ENCODE measurements at regions not wholly inside any gene's neighbourhood (a gene's known extent, or its start where the extent isn't known, plus 50 kb on each side); places are given as distances from the start of the nearest gene placed in this dataset.

DNA sequence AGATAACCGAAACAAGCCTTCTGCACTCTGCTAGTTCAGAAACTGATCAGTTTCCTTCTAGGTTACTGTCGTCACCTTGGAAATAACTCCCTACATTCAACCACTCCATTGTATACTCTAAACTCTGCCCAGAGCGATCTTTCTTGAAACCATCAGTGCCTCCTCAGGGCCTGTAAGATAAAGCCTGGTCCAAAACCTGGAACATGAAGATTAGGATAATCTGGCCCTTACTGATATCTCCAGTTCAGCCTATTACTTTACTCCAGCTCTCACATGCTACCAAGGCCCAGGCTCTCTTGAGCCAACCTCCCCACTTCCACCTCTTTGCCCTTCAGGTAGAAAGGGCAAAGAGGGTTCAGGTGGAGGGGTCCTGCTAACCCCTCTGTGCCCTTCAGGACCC is 125.3 kb upstream of the RXFP2 start (continued):
- TF ChIP-seq, protein P1, sequence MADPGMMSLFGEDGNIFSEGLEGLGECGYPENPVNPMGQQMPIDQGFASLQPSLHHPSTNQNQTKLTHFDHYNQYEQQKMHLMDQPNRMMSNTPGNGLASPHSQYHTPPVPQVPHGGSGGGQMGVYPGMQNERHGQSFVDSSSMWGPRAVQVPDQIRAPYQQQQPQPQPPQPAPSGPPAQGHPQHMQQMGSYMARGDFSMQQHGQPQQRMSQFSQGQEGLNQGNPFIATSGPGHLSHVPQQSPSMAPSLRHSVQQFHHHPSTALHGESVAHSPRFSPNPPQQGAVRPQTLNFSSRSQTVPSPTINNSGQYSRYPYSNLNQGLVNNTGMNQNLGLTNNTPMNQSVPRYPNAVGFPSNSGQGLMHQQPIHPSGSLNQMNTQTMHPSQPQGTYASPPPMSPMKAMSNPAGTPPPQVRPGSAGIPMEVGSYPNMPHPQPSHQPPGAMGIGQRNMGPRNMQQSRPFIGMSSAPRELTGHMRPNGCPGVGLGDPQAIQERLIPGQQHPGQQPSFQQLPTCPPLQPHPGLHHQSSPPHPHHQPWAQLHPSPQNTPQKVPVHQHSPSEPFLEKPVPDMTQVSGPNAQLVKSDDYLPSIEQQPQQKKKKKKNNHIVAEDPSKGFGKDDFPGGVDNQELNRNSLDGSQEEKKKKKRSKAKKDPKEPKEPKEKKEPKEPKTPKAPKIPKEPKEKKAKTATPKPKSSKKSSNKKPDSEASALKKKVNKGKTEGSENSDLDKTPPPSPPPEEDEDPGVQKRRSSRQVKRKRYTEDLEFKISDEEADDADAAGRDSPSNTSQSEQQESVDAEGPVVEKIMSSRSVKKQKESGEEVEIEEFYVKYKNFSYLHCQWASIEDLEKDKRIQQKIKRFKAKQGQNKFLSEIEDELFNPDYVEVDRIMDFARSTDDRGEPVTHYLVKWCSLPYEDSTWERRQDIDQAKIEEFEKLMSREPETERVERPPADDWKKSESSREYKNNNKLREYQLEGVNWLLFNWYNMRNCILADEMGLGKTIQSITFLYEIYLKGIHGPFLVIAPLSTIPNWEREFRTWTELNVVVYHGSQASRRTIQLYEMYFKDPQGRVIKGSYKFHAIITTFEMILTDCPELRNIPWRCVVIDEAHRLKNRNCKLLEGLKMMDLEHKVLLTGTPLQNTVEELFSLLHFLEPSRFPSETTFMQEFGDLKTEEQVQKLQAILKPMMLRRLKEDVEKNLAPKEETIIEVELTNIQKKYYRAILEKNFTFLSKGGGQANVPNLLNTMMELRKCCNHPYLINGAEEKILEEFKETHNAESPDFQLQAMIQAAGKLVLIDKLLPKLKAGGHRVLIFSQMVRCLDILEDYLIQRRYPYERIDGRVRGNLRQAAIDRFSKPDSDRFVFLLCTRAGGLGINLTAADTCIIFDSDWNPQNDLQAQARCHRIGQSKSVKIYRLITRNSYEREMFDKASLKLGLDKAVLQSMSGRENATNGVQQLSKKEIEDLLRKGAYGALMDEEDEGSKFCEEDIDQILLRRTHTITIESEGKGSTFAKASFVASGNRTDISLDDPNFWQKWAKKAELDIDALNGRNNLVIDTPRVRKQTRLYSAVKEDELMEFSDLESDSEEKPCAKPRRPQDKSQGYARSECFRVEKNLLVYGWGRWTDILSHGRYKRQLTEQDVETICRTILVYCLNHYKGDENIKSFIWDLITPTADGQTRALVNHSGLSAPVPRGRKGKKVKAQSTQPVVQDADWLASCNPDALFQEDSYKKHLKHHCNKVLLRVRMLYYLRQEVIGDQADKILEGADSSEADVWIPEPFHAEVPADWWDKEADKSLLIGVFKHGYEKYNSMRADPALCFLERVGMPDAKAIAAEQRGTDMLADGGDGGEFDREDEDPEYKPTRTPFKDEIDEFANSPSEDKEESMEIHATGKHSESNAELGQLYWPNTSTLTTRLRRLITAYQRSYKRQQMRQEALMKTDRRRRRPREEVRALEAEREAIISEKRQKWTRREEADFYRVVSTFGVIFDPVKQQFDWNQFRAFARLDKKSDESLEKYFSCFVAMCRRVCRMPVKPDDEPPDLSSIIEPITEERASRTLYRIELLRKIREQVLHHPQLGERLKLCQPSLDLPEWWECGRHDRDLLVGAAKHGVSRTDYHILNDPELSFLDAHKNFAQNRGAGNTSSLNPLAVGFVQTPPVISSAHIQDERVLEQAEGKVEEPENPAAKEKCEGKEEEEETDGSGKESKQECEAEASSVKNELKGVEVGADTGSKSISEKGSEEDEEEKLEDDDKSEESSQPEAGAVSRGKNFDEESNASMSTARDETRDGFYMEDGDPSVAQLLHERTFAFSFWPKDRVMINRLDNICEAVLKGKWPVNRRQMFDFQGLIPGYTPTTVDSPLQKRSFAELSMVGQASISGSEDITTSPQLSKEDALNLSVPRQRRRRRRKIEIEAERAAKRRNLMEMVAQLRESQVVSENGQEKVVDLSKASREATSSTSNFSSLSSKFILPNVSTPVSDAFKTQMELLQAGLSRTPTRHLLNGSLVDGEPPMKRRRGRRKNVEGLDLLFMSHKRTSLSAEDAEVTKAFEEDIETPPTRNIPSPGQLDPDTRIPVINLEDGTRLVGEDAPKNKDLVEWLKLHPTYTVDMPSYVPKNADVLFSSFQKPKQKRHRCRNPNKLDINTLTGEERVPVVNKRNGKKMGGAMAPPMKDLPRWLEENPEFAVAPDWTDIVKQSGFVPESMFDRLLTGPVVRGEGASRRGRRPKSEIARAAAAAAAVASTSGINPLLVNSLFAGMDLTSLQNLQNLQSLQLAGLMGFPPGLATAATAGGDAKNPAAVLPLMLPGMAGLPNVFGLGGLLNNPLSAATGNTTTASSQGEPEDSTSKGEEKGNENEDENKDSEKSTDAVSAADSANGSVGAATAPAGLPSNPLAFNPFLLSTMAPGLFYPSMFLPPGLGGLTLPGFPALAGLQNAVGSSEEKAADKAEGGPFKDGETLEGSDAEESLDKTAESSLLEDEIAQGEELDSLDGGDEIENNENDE (IDR thresholded peaks at IDR 0.05; ENCODE audit: insufficient replicate concordance, low read length) = no peak
- TF ChIP-seq TCF12 (IDR thresholded peaks at IDR 0.05; ENCODE audit: low read depth, low read length) = no peak
- TF ChIP-seq NRF1 (IDR thresholded peaks at IDR 0.05; ENCODE audit: low read depth, low read length) = no peak
- no peak for TF ChIP-seq POLR2A (IDR thresholded peaks at IDR 0.05; ENCODE audit: control extremely low read depth in 1 of 2, low read depth in 2 of 2, low read length in 2 of 2)
- TF ChIP-seq, protein P2, sequence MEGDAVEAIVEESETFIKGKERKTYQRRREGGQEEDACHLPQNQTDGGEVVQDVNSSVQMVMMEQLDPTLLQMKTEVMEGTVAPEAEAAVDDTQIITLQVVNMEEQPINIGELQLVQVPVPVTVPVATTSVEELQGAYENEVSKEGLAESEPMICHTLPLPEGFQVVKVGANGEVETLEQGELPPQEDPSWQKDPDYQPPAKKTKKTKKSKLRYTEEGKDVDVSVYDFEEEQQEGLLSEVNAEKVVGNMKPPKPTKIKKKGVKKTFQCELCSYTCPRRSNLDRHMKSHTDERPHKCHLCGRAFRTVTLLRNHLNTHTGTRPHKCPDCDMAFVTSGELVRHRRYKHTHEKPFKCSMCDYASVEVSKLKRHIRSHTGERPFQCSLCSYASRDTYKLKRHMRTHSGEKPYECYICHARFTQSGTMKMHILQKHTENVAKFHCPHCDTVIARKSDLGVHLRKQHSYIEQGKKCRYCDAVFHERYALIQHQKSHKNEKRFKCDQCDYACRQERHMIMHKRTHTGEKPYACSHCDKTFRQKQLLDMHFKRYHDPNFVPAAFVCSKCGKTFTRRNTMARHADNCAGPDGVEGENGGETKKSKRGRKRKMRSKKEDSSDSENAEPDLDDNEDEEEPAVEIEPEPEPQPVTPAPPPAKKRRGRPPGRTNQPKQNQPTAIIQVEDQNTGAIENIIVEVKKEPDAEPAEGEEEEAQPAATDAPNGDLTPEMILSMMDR (IDR thresholded peaks at IDR 0.05; ENCODE audit: control extremely low read depth in 1 of 3, insufficient read depth in 1 of 3, low read depth in 1 of 3, low read length in 3 of 3) = no peak
- TF ChIP-seq RNF2 (IDR thresholded peaks at IDR 0.05; ENCODE audit: borderline replicate concordance, low read depth, low read length, missing control alignments, poor library complexity, severe bottlenecking) = no peak
- TF ChIP-seq RBBP5 (IDR thresholded peaks at IDR 0.05; ENCODE audit: borderline replicate concordance, low read depth, low read length) = no peak
